AG09319 (cell line): ENCODE measurements at regions not wholly inside any gene's neighbourhood (a gene's known extent, or its start where the extent isn't known, plus 50 kb on each side); places are given as distances from the start of the nearest gene placed in this dataset.

Experiments used
- DNase-seq: peaks from one replicate; pipeline ENCODE4 v3.0.0-alpha.2; 2010; ENCODE audit warnings: low read depth; ENCODE audit errors: extremely low read depth
- CTCF ChIP-seq: IDR thresholded peaks from 2 replicates; pipeline ENCODE4 v1.5.1; 2011; ENCODE audit warnings: low read depth, mild to moderate bottlenecking, inconsistent platforms, low read length, moderate library complexity

- DNase-seq: no peak
- no peak for TF ChIP-seq CTCF
Observed at GRCh38 chrX:65601126-65601525, 66.3 kb upstream of the MSN start.

GRCh38 chrX:65600106-65600505 is 65.5 kb upstream of the LAS1L start:
- DNase-seq: no peak
- TF ChIP-seq CTCF: no peak

GRCh38 chrX:65598559-65599147 is 64.1 kb upstream of the LAS1L start:
- no peak for DNase-seq
- no peak for TF ChIP-seq CTCF

GRCh38 chrX:65596270-65597034 is 61.9 kb upstream of the LAS1L start:
- no peak for DNase-seq

GRCh38 chrX:65595460-65595876 is 60.9 kb upstream of the LAS1L start:
- peak; percentile 100 for TF ChIP-seq CTCF
- peak; percentile 86 for DNase-seq

More at GRCh38 chrX:65596270-65597034, 61.9 kb upstream of the LAS1L start:
- TF ChIP-seq CTCF: no peak

- no peak for TF ChIP-seq CTCF
- no peak for DNase-seq
Observed at GRCh38 chrX:65591206-65591605, 56.6 kb upstream of the LAS1L start.

GRCh38 chrX:65589304-65589703 is 54.7 kb upstream of the LAS1L start:
- no peak for DNase-seq
- TF ChIP-seq CTCF: no peak
